B cell (primary cell): ENCODE measurements at regions not wholly inside any gene's neighbourhood (a gene's known extent, or its start where the extent isn't known, plus 50 kb on each side); places are given as distances from the start of the nearest gene placed in this dataset.

Experiments used
- EZH2 ChIP-seq: IDR thresholded peaks from 2 replicates; pipeline ENCODE4 v1.6.1; 2012; ENCODE audit warnings: borderline replicate concordance, low read depth, mild to moderate bottlenecking, moderate library complexity, low read length; ENCODE audit not compliant: insufficient read depth, poor library complexity, severe bottlenecking
- TF ChIP-seq, protein P1 (sequence below): fragments of 200-600 bp; IDR thresholded peaks from one replicate; pipeline ENCODE4 v1.8.0; 2022; ENCODE audit warnings: antibody characterized with exemption, mild to moderate bottlenecking

DNA sequence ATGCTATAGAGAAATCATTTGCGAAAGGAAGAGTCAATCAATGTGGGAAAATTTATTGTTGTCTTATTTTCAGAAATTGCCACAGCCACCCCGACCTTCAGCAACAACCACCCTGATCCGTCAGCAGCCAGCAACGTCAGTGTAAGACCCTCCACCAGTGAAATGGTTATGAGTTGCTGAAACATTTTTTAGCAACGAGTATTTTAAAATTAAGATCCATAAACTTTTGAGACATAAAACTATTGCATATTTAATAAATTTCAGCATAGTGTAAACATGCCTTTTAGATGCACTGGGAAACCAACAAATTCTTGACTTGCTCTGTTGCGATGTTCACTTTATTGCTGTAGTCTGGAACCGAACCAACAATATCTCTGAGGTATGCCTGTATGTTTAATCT, 887.9 kb downstream of the DCDC2C start:
- no peak for TF ChIP-seq EZH2
- TF ChIP-seq, protein P1, sequence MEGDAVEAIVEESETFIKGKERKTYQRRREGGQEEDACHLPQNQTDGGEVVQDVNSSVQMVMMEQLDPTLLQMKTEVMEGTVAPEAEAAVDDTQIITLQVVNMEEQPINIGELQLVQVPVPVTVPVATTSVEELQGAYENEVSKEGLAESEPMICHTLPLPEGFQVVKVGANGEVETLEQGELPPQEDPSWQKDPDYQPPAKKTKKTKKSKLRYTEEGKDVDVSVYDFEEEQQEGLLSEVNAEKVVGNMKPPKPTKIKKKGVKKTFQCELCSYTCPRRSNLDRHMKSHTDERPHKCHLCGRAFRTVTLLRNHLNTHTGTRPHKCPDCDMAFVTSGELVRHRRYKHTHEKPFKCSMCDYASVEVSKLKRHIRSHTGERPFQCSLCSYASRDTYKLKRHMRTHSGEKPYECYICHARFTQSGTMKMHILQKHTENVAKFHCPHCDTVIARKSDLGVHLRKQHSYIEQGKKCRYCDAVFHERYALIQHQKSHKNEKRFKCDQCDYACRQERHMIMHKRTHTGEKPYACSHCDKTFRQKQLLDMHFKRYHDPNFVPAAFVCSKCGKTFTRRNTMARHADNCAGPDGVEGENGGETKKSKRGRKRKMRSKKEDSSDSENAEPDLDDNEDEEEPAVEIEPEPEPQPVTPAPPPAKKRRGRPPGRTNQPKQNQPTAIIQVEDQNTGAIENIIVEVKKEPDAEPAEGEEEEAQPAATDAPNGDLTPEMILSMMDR = no peak
